ENCODE measurements at regions not wholly inside any gene's neighbourhood (a gene's known extent, or its start where the extent isn't known, plus 50 kb on each side); places are given as distances from the start of the nearest gene placed in this dataset.

- TF ChIP-seq POLR2A (IDR thresholded peaks at IDR 0.05) = no peak
- no peak for TF ChIP-seq CTCF (IDR thresholded peaks at IDR 0.05)
Measured at GRCh38 chr2:222130855-222131254, 167.9 kb downstream of the PAX3 start.
